Mesenchymal stem cell (in vitro differentiated cells and primary cell): ENCODE measurements at regions not wholly inside any gene's neighbourhood (a gene's known extent, or its start where the extent isn't known, plus 50 kb on each side); places are given as distances from the start of the nearest gene placed in this dataset.
A peak's percentile ranks its signal among the peaks of the same experiment; 100 is the strongest.

Experiments used
- DNase-seq: peaks from one replicate; pipeline ENCODE4 v3.0.0-alpha.2; 2013
- H2AFZ ChIP-seq: one replicate; pipeline ENCODE4 v1.6.1; 2013; ENCODE audit warnings: low read depth, mild to moderate bottlenecking, control low read depth, inconsistent platforms, low read length, moderate library complexity
- H2AK5ac ChIP-seq: 2 replicates; pipeline ENCODE4 v1.6.1; 2013; ENCODE audit warnings: low read length, moderate library complexity, mild to moderate bottlenecking, inconsistent platforms; ENCODE audit not compliant: severe bottlenecking
- H2BK120ac ChIP-seq: one replicate; pipeline ENCODE4 v1.6.1; 2013; ENCODE audit warnings: low read depth, mild to moderate bottlenecking, inconsistent platforms, low read length, moderate library complexity
- H2BK12ac ChIP-seq, 2 experiments: one replicate each; pipeline ENCODE4 v1.6.1; 2013; ENCODE audit warnings: inconsistent platforms in 2 of 2, low read length in 2 of 2, mild to moderate bottlenecking in 2 of 2, moderate library complexity in 2 of 2, control low read depth in 1 of 2
- H2BK15ac ChIP-seq: one replicate; pipeline ENCODE4 v1.6.1; 2013; ENCODE audit warnings: mild to moderate bottlenecking, low read depth, inconsistent platforms; ENCODE audit not compliant: poor library complexity, severe bottlenecking
- H2BK5ac ChIP-seq: 2 replicates; pipeline ENCODE4 v1.6.1; 2013; ENCODE audit warnings: low read depth, mild to moderate bottlenecking, low read length, control low read depth, inconsistent platforms; ENCODE audit not compliant: poor library complexity, severe bottlenecking
- H3K14ac ChIP-seq, 2 experiments: one replicate each; pipeline ENCODE4 v1.6.1; 2013; ENCODE audit warnings: inconsistent platforms in 2 of 2, low read length in 2 of 2, control low read depth in 1 of 2, mild to moderate bottlenecking in 1 of 2, moderate library complexity in 1 of 2
- H3K18ac ChIP-seq, 2 experiments: one replicate each; pipeline ENCODE4 v1.6.1; 2013; ENCODE audit warnings: inconsistent platforms in 2 of 2, low read length in 2 of 2, control low read depth in 1 of 2, low read depth in 1 of 2, mild to moderate bottlenecking in 1 of 2
- H3K23ac ChIP-seq, 2 experiments: one replicate each; pipeline ENCODE4 v1.6.1; 2013; ENCODE audit warnings: inconsistent platforms in 2 of 2, low read length in 2 of 2, mild to moderate bottlenecking in 2 of 2, moderate library complexity in 2 of 2, control low read depth in 1 of 2
- H3K27ac ChIP-seq: 2 replicates; pipeline ENCODE4 v1.5.1; 2013; ENCODE audit warnings: mild to moderate bottlenecking, moderate library complexity, low read length, control low read depth, inconsistent platforms; ENCODE audit not compliant: poor library complexity, severe bottlenecking
- H3K27me3 ChIP-seq, 2 experiments: 2 replicates each; pipeline versions ENCODE4 v1.6.1 to v1.7.0; 2013; ENCODE audit warnings: low read length in 2 of 2, mild to moderate bottlenecking in 2 of 2, moderate library complexity in 2 of 2, control low read depth in 1 of 2, inconsistent platforms in 1 of 2; ENCODE audit not compliant: control insufficient read depth in 1 of 2, insufficient read depth in 1 of 2
- H3K36me3 ChIP-seq, 2 experiments: 2 replicates each; pipeline versions ENCODE4 v1.6.1 to v1.7.0; 2013; ENCODE audit warnings: low read length in 2 of 2, control low read depth in 1 of 2, inconsistent platforms in 1 of 2, low read depth in 1 of 2, mild to moderate bottlenecking in 1 of 2; ENCODE audit not compliant: insufficient read depth in 2 of 2, control insufficient read depth in 1 of 2
- H3K4ac ChIP-seq, 2 experiments: one replicate each; pipeline ENCODE4 v1.6.1; 2013; ENCODE audit warnings: inconsistent platforms in 2 of 2, low read length in 2 of 2, mild to moderate bottlenecking in 2 of 2, moderate library complexity in 2 of 2, control low read depth in 1 of 2, low read depth in 1 of 2
- H3K4me1 ChIP-seq: 2 replicates; pipeline ENCODE4 v1.6.1; 2013; ENCODE audit warnings: low read depth, low read length, control low read depth; ENCODE audit not compliant: control insufficient read depth, insufficient read depth
- H3K4me2 ChIP-seq: 2 replicates; pipeline ENCODE4 v1.6.1; 2013; ENCODE audit warnings: low read length, mild to moderate bottlenecking, inconsistent platforms; ENCODE audit not compliant: poor library complexity, severe bottlenecking
- H3K4me3 ChIP-seq, 2 experiments: 2 replicates each; pipeline versions ENCODE4 v1.5.1 to v1.7.0; 2013; ENCODE audit warnings: low read length in 2 of 2, mild to moderate bottlenecking in 2 of 2, control low read depth in 1 of 2, low read depth in 1 of 2; ENCODE audit not compliant: insufficient read depth in 1 of 2
- H3K79me1 ChIP-seq: replicated peaks from 2 replicates; pipeline ENCODE4 v1.6.1; 2013; ENCODE audit warnings: mild to moderate bottlenecking, control low read depth, low read length, inconsistent platforms; ENCODE audit not compliant: poor library complexity, severe bottlenecking
- H3K9ac ChIP-seq: 2 replicates; pipeline ENCODE4 v1.7.0; 2013; ENCODE audit warnings: mild to moderate bottlenecking, low read length, moderate library complexity
- H3K9me3 ChIP-seq: 2 replicates; pipeline ENCODE4 v1.7.0; 2013; ENCODE audit warnings: mild to moderate bottlenecking, low read length; ENCODE audit not compliant: control insufficient read depth
- H4K8ac ChIP-seq: one replicate; pipeline ENCODE4 v1.6.1; 2013; ENCODE audit warnings: inconsistent platforms, mild to moderate bottlenecking, low read length, moderate library complexity
- H4K91ac ChIP-seq: one replicate; pipeline ENCODE4 v1.6.1; 2013; ENCODE audit warnings: mild to moderate bottlenecking, low read length, inconsistent platforms
- WGBS: methylation state at CpG from one replicate; pipeline ENCODE4 v1.1.7; 2013; ENCODE audit warnings: mixed read lengths; 5-methylcytosine and 5-hydroxymethylcytosine counted together

DNA sequence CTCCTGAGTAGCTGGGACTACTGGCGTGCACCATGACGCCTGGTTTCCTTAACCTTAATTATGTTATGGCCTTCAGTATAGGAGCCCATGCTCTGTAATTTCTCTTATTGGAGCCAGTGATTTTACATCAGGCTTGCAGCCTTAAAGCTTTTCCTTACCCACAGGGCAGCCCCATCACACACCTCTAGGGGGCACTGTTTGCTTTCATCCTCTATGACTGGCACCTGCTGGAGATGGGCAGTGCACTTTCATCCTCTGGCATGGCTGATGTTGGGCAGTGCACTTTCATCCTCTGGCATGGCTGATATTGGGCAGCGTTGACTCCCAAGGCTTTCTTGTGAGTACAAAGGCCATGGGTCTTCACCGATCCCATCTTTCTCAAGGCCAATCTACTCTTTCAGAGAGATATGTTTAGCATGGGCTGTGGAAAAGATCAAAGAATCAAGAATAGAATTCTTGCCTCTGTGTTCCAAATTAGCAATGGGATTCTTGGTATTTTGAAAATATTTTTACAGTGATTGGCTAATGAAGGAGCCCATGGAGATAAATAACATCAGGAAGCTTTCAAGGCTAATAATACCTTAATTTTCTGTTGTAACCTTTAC lies 80.7 kb upstream of the MEX3C start:
- Histone ChIP-seq H2BK120ac (no peak overlapping the region), H3K4me1 (no peaks in the 10 kb centered on the region), H4K8ac (no peak overlapping the region), H3K27me3 (no peaks in the 10 kb centered on the region), H2BK12ac (no peak overlapping the region), H3K4me2 (no peak overlapping the region), H3K18ac (no peak overlapping the region), H3K9ac (no peak overlapping the region), H2BK15ac (no peak overlapping the region), H3K4me3 (no peak overlapping the region), H2AK5ac (no peak overlapping the region), H3K14ac (no peak overlapping the region), H4K91ac (no peak overlapping the region), H3K4ac (no peak overlapping the region), H3K79me1 (no peaks in the 10 kb centered on the region), H2BK5ac (no peak overlapping the region), H3K36me3 (no peaks in the 10 kb centered on the region), H3K27ac (no peak overlapping the region), H2AFZ (no peak overlapping the region), H3K23ac (no peak overlapping the region), H3K9me3 (no peaks in the 10 kb centered on the region)
- WGBS = 84% methylated on average over 4 of the region's 4 CpGs
- peak; percentile 15 for DNase-seq

DNA sequence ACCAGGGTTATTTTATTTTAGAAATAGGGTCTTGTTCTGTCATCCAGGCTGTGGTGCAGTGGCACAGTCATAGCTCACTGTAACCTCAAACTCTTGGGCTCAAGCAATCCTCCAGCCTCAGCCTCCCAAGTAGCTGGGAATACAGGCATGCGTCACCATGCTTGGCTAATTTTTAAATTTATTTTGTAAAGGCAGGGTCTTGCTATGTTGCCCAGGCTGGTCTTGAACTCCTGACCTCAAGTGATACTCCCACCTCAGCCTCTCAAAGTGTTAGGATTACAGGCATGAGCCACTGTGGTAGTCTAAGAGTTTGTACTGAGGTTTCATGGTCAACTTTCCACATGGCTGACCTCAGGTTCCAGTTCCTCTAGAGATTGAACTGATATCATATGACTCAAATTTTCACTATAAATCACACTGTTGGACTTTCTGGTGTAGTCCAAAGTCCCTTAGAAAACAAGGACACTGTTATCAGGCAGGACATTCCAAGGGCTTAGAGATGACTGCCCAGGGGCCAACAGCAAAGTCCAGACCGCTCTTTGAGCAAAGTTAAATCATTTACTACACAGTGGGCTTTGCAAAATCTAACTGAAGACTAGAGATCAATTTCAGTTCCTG lies 82.0 kb upstream of the MEX3C start:
- no peaks in the 10 kb centered on the region for H3K79me1 ChIP-seq
- DNase-seq = no peak
- no peak overlapping the region for H2AFZ ChIP-seq
- no peak overlapping the region for H3K4ac ChIP-seq
- no peaks in the 10 kb centered on the region for H3K9me3 ChIP-seq
- H2BK15ac ChIP-seq = no peak overlapping the region
- H3K36me3 ChIP-seq = no peaks in the 10 kb centered on the region
- no peak overlapping the region for H2BK120ac ChIP-seq
- H3K9ac ChIP-seq = no peak overlapping the region
- no peaks in the 10 kb centered on the region for H3K27me3 ChIP-seq
- H3K18ac ChIP-seq = no peak overlapping the region
- no peak overlapping the region for H4K8ac ChIP-seq
- 88% methylated on average over 2 of the region's 2 CpGs for WGBS
- H3K4me2 ChIP-seq = no peak overlapping the region
- no peak overlapping the region for H3K23ac ChIP-seq
- H3K14ac ChIP-seq = no peak overlapping the region
- H3K4me3 ChIP-seq = no peak overlapping the region
- no peak overlapping the region for H2BK5ac ChIP-seq
- no peak overlapping the region for H2AK5ac ChIP-seq
- no peak overlapping the region for H4K91ac ChIP-seq
- H3K4me1 ChIP-seq = no peaks in the 10 kb centered on the region
- H3K27ac ChIP-seq = no peak overlapping the region
- H2BK12ac ChIP-seq = no peak overlapping the region

DNA sequence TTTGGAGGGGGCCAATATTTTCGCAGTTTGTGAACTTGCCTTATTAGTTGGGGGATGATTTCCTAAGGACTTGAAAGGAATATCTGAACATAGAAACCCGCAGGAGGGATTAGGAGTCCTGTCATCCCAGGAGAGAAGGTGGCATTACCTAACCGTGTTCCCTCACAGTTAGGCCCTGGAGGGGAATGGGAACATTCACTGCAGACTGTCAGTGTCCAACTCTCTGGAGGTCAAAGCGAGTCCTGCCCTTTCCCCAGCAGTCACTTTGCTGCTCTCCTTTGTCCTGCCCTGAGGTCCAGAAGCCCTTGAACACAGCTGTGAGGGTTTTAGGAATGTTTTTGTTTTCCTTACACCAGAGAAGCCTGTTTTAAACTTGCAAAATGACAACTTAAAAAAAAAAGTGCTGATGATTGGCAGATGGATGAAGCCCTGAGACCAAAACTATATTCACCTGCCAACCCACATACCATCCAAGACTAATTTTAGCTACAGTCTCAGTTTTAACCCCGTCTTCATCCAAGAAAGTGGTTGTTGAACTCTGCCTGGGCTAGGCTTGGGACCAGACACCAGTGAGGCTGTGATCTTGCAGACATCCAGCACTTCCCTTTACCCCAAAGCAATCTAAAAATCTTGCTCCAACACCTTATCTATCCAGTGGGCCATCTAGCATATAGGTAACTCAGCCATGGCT lies 90.5 kb upstream of the MEX3C start:
- no peak overlapping the region for H2AFZ ChIP-seq
- H3K9me3 ChIP-seq = peaks cover 12% of the 10 kb centered on the region
- H2BK5ac ChIP-seq = no peak overlapping the region
- no peak overlapping the region for H4K8ac ChIP-seq
- DNase-seq = no peak
- no peak overlapping the region for H3K18ac ChIP-seq
- no peak overlapping the region for H3K4me2 ChIP-seq
- H3K27ac ChIP-seq = no peak overlapping the region
- no peak overlapping the region for H2AK5ac ChIP-seq
- H3K23ac ChIP-seq = no peak overlapping the region
- H3K36me3 ChIP-seq = no peaks in the 10 kb centered on the region
- H2BK12ac ChIP-seq = no peak overlapping the region
- H3K4me1 ChIP-seq = no peaks in the 10 kb centered on the region
- H2BK15ac ChIP-seq = no peak overlapping the region
- H2BK120ac ChIP-seq = no peak overlapping the region
- H3K14ac ChIP-seq = no peak overlapping the region
- no peak overlapping the region for H4K91ac ChIP-seq
- H3K79me1 ChIP-seq = no peaks in the 10 kb centered on the region
- H3K4ac ChIP-seq = no peak overlapping the region
- H3K27me3 ChIP-seq = no peaks in the 10 kb centered on the region
- no peak overlapping the region for H3K9ac ChIP-seq
- H3K4me3 ChIP-seq = no peak overlapping the region
- 69% methylated on average over 5 of the region's 5 CpGs for WGBS

GRCh38 chr18:51288582-51288981 lies 91.1 kb upstream of the MEX3C start:
- H2AFZ ChIP-seq = no peak overlapping the region
- H2BK15ac ChIP-seq = no peak overlapping the region
- no peaks in the 10 kb centered on the region for H3K4me1 ChIP-seq
- no peak overlapping the region for H3K23ac ChIP-seq
- no peak overlapping the region for H3K27ac ChIP-seq
- peaks cover 12% of the 10 kb centered on the region for H3K9me3 ChIP-seq
- 92% methylated on average over 2 of the region's 3 CpGs for WGBS
- H2AK5ac ChIP-seq = no peak overlapping the region
- H2BK120ac ChIP-seq = no peak overlapping the region
- H4K8ac ChIP-seq = no peak overlapping the region
- H3K14ac ChIP-seq = no peak overlapping the region
- H2BK12ac ChIP-seq = no peak overlapping the region
- H3K36me3 ChIP-seq = no peaks in the 10 kb centered on the region
- H3K9ac ChIP-seq = no peak overlapping the region
- no peak overlapping the region for H3K4ac ChIP-seq
- no peak overlapping the region for H4K91ac ChIP-seq
- DNase-seq = no peak
- no peak overlapping the region for H3K4me3 ChIP-seq
- no peak overlapping the region for H3K18ac ChIP-seq
- H3K79me1 ChIP-seq = no peaks in the 10 kb centered on the region
- no peaks in the 10 kb centered on the region for H3K27me3 ChIP-seq
- no peak overlapping the region for H2BK5ac ChIP-seq
- H3K4me2 ChIP-seq = no peak overlapping the region
